Glomerular visceral epithelial cell (primary cell): ENCODE measurements at regions not wholly inside any gene's neighbourhood (a gene's known extent, or its start where the extent isn't known, plus 50 kb on each side); places are given as distances from the start of the nearest gene placed in this dataset.
"Not testable (repeated sequence)": the region's sequence is repeated elsewhere in the genome, so short reads cannot be mapped to it uniquely, and the experiment has no call there.

Source experiments
- DNase-seq: peaks from one replicate; pipeline ENCODE4 v3.0.0-alpha.2; 2016; ENCODE audit errors: extremely low spot score

DNA sequence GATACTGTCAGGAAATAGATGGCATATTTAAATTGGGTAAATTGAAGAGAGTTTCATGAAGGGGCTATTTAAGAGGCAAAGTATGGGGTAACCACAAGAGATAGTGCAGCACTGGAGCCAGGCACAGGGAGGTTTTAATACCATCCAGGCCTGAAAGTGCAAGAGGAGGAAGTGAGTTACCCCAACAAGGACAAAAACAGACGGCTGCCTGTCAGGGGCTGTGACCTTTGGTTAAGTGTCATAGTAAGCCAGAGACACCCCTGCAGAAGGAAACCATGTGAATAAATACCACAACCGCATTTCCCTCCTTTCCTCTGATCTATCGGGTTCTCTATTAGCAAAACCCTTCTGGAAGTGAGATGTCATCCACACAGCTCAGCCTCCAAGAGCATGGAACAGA, 122.0 kb upstream of the DHRS4 start:
- no peak for DNase-seq

DNA sequence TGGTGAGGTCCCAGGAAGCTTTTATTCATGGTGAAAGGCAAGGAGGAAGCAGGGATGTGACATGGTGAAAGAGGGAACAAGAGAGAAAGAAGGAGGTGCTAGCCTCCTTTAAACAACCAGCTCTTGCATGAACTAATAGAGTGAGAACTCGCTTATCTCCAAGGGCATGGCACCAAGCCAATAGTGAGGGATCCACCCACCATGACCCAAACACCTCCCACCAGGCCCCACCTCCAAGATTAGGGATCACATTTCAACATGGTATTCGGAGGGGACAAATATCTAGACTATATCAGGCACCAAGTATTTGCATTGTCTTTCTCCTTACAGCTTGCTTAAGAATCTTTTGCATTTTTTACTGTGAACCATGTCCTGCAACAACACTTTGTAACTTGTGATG, 91.9 kb upstream of the DHRS4 start:
- peak; percentile 1 for DNase-seq

DNA sequence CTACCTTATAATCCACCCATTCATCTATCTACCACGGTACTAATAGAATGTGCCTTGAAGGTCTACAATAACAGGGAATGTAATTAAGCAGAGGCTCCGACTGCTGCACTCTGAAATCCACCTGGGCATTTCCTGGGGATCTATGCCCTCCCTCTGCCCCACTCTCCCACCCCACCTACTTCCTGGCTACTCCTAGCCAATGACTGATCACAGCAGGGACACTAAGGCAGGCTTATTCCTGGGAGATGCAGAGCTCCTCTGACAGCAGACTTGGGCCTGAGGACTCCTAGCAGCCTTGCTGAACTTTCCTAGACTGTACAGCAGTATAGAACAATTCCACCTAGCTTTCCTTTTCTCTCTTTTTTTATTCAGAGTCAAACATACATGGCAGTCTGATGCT, 91.1 kb upstream of the DHRS4 start:
- DNase-seq = no peak

- no peak for DNase-seq
These were observed 89.7 kb upstream of the DHRS4 start for GRCh38 chr14:23863836-23864235.

- DNase-seq = no peak
These were observed 89.3 kb upstream of the DHRS4 start for GRCh38 chr14:23864259-23864658.

DNA sequence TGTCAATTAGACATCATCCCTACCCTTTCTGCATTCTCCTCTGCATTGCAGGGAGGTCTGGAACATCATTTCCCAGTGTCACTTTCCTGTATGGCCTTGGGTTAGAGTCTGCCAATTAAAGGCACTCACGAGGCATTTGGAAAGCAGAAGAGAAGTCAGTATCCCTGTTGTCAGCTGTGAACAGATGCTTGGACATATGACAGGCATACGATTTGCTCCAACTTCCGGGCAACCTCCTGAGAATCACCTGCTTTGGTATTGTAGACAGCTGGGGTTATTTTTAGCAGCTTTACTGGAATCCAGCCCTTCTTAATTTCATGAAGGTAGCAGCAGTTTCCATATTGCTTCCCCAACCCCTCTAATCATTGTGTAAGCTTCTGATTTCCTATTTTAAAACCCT, 88.7 kb upstream of the DHRS4 start:
- DNase-seq = no peak

DNA sequence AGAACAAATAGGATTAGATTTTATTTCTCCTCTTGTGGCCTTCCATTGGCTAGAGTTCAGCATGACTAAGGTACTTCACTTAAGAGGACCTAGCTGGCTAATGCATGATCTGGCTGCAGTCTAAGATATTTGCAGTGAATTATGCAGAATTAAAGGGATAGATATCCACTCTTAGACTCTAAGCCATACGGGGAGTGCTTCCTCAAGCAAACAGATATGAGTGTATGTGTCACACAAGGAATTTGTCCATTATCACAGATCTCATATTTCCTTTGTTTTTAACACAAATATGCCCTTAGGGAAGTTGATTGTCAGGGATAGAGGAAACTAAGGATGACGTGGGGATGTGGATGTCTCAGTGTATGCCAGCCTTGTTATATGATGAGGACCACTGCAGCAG, 88.1 kb upstream of the DHRS4 start:
- no peak for DNase-seq

- no peak for DNase-seq
These were observed 87.3 kb upstream of the DHRS4 start for GRCh38 chr14:23866269-23866668.

DNA sequence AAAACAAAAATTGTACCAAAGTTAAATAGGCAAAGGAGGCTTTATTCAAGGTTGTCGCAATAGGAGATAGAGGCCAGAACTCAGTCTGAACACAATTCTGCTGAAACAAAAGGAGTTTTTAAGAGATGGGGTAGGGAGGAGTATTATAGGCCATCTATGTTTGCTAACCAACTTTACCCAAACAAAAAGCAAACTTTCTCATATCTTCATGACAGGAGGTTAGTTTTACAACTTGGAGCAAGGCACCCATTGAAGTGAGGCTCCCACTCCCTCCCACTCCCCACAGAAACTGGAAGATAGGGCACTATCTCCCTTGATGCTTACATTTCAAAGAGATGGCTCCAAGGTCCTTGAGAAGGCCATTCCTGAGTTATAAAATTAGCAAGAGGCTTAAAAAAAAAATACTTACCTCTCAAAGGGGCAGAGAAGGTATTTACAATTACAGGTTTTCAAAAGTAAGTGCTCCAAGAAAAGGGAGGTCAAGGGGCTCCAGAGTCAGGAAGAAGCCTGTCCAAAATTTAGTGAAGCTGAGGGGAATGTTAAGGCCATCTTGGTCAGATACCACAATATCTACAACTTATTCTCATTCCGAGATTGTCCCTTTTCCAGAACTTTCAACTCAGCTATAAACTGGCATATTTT, 84.4 kb upstream of the DHRS4 start:
- no peak for DNase-seq

- no peak for DNase-seq
These were observed 77.3 kb upstream of the DHRS4 start for GRCh38 chr14:23876160-23876750.

DNA sequence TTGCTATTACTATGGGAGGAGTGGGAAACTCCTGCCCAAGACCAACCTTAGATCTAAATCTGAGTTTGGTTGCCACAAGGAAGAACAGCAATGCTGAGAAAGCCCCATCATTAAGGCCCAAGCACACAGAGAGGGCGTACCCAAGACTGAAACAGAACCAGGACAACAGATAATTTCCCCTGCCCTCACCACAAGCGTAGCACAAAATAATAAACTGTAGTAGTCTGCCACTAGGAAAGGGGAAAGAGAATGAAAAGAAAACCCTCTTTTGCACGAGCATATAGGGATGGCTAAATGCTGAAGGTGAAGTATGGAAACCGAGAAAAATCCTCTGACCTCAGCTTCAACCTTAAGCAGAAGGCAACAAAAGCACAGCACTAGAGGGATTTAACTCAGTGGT, 76.5 kb upstream of the DHRS4 start:
- no peak for DNase-seq

- no peak for DNase-seq
These were observed 75.9 kb upstream of the DHRS4 start for GRCh38 chr14:23877538-23878180.

DNA sequence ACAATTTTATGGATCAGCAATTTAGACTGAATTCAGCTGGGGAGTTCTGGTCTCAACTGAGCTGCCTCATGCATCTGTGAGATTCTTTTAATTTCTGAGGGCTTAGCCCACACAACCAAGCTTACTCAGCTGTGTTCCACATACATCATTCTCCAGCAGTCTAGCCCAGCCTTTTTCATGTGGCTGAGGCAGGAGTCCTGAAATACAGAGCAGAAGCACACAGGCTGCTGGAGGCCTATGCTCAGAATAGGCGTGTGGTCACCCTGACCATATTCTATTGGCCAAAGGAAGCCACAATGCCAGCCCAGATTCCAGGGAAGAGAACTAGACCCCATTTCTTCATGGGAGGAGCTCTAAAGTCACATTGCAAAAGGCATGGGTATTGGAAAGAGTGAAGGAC, 72.3 kb upstream of the DHRS4 start:
- DNase-seq = peak; percentile 48

GRCh38 chr14:23883684-23884540, 69.7 kb upstream of the DHRS4 start:
- no peak for DNase-seq

DNA sequence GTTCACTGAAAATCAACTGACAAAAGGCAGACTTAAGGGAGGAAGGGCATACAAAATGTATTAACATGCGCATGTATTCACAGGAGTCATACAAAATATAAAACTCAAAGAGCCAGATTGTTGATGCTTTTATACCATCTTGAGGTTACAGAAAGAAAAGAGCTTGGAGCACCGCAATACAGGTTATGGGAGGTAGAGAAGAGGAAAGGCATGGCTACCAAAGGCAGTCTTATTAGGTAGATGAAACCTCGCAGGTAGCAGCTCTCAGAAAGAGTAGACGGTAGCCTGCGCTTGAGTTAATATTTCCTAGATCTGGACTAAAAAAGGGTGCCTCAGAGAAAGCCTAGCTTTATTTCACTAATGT, 69.0 kb upstream of the DHRS4 start:
- DNase-seq = no peak

GRCh38 chr14:23887536-23887935, 66.0 kb upstream of the DHRS4 start:
- DNase-seq = no peak

DNA sequence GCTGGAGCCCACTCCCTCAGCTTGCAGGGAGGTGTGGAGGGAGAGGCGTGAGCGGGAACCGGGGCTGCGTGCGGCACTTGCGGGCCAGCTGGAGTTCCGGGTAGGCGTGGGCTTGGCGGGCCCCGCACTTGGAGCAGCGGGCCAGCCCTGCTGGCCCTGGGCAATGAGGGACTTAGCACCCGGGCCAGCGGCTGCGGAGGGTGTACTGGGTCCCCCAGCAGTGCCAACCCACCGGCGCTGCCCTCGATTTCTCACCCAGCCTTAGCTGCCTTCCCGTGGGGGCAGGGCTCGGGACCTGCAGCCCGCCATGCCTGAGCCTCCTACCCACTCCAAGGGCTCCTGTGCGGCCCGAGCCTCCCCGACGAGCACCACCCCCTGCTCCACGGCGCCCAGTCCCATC, 61.9 kb upstream of the DHRS4 start:
- not testable (repeated sequence) for DNase-seq

- DNase-seq = not testable (repeated sequence)
These were observed 61.3 kb upstream of the DHRS4 start for GRCh38 chr14:23892289-23892688.

GRCh38 chr14:23894362-23895052, 59.1 kb upstream of the DHRS4 start:
- no peak for DNase-seq

DNA sequence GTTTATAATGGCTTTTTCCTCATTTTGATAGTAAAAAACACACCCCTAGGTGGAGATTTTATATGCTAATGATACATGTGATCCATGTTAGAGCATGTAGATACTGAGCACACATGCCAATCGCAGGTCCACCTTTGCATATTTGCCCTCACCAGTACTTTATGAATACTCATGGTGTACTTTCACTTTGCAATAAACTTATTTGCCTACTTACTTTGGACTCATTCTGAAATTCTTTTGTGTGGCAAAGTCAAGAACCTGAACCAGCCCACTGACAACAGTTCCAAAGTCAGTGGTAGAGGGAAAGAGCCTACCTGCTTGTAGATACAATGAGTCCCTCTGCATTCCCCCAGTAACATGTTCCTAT, 58.5 kb upstream of the DHRS4 start:
- DNase-seq = no peak

DNA sequence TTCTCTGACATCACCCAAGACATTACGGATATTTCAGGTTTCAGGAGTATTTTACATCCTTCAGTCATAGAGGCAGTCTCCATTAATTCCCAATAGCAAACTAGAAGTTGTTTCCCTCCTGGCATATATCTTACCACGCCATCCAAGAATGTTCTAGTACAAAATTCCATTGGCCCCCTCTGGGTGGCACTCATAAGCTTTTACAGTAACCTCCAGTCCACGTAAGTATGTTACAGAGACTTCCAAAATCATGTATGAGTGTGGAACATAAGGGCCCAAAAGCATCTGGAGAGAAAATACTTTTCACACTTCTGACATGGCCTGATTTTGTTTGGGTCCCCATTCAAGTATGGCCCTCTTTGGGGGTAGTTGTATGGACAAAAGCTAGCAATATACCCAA, 58.1 kb upstream of the DHRS4 start:
- DNase-seq = no peak

GRCh38 chr14:23896609-23897153, 56.9 kb upstream of the DHRS4 start:
- DNase-seq = no peak
